ENCODE measurements at regions not wholly inside any gene's neighbourhood (a gene's known extent, or its start where the extent isn't known, plus 50 kb on each side); places are given as distances from the start of the nearest gene placed in this dataset.

DNA sequence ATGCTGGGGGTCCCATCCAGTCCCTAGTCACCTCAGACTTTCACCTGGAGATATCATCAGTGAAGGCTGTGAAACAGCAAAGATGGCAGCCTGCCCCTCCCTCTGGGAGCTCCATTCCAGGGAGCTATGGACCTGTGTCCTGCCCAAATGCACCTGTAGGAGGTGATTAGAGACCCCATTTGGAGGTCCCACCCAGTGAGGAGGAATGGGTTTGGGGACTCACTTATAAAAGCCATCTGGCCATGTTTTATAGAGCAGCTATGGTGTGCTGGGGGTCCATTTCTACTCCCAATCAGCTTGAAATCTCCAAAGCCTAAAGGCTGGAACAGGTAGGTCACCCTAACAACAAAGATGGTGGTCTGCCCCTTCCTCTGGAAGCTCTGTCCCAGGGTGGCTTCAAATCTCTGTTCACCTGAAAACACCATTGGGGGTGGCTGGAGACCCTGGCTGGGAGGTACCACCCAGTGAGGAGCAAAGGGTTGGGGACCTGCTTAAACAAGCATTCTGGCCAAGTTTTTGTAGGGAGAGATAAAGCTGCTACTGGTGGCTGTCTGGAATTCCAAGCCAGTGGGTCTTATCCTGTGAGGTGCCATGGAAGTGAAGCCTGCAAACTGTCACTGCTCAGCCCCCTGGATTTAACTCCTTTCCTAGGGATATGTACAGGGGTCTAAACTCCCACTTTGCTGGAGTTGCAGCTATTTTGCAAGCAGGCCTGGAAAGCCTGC lies 182.3 kb downstream of the RASSF9 start:
- Mint-ChIP-seq H3K27ac (ENCODE audit: unreplicated experiment) (no peak overlapping the region), H3K27me3 (ENCODE audit: low read depth) (no peaks in the 10 kb centered on the region), H3K4me1 (peaks cover 27% of the 10 kb centered on the region), H3K36me3 (ENCODE audit: low read depth) (peaks cover 18% of the 10 kb centered on the region), H3K9me3 (peaks cover 21% of the 10 kb centered on the region), H3K4me3 (no peak overlapping the region)
- no peak for DNase-seq (ENCODE audit: low read depth, low spot score)
- TF ChIP-seq, protein P1, sequence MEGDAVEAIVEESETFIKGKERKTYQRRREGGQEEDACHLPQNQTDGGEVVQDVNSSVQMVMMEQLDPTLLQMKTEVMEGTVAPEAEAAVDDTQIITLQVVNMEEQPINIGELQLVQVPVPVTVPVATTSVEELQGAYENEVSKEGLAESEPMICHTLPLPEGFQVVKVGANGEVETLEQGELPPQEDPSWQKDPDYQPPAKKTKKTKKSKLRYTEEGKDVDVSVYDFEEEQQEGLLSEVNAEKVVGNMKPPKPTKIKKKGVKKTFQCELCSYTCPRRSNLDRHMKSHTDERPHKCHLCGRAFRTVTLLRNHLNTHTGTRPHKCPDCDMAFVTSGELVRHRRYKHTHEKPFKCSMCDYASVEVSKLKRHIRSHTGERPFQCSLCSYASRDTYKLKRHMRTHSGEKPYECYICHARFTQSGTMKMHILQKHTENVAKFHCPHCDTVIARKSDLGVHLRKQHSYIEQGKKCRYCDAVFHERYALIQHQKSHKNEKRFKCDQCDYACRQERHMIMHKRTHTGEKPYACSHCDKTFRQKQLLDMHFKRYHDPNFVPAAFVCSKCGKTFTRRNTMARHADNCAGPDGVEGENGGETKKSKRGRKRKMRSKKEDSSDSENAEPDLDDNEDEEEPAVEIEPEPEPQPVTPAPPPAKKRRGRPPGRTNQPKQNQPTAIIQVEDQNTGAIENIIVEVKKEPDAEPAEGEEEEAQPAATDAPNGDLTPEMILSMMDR (conservative IDR thresholded peaks at IDR 0.05), result no peak

DNA sequence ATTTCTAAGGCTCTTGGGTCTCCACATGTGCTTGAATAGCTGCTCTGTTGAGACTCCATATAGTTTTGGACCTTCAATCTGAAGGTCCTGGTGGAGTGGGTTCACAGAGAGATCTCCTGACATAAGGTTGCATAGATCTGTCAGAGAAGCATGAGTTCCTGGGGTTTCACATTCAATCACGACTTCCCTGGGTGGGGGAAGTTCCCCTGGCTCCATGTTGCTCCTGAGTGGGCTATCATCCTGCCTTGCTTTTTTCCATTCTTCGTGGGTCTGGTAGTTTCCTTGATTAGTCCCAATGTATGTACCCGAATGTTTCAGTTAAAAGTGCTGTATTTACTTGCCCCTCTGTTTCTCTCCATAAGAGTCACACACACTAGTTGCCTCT lies 181.8 kb downstream of the RASSF9 start:
- peaks cover 18% of the 10 kb centered on the region for H3K36me3 Mint-ChIP-seq (ENCODE audit: low read depth)
- no peak overlapping the region for H3K4me3 Mint-ChIP-seq
- H3K27me3 Mint-ChIP-seq (ENCODE audit: low read depth), result no peaks in the 10 kb centered on the region
- H3K9me3 Mint-ChIP-seq, result peaks cover 21% of the 10 kb centered on the region
- no peak for DNase-seq (ENCODE audit: low read depth, low spot score)
- H3K27ac Mint-ChIP-seq (ENCODE audit: unreplicated experiment), result no peak overlapping the region
- H3K4me1 Mint-ChIP-seq, result peaks cover 23% of the 10 kb centered on the region
- TF ChIP-seq, protein P1 (conservative IDR thresholded peaks at IDR 0.05), result no peak

DNA sequence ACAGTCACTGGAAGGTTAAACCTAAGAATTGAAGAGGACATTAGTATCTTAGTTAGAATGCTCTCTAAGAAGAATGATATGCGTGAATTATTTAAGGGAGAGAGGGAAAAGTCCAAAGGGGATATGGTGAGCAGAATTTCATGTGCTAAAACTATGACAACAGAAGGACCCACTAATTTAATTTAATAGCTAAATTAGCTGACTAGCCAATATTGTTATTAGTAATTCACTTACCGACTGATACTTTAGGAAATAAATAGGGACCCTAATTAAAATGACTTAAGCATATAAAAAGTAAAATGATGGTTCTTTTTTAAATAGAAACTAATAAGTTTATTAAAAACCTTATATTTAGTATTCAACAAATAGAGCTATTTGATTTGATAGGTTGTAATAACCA lies 179.6 kb downstream of the RASSF9 start:
- peaks cover 16% of the 10 kb centered on the region for H3K9me3 Mint-ChIP-seq
- no peaks in the 10 kb centered on the region for H3K27me3 Mint-ChIP-seq (ENCODE audit: low read depth)
- H3K4me1 Mint-ChIP-seq, result peaks cover 21% of the 10 kb centered on the region
- peaks cover 13% of the 10 kb centered on the region for H3K36me3 Mint-ChIP-seq (ENCODE audit: low read depth)
- no peak overlapping the region for H3K27ac Mint-ChIP-seq (ENCODE audit: unreplicated experiment)
- no peak for DNase-seq (ENCODE audit: low read depth, low spot score)
- peak overlapping the region; percentile 2 for H3K4me3 Mint-ChIP-seq
- TF ChIP-seq, protein P1 (conservative IDR thresholded peaks at IDR 0.05), result no peak

DNA sequence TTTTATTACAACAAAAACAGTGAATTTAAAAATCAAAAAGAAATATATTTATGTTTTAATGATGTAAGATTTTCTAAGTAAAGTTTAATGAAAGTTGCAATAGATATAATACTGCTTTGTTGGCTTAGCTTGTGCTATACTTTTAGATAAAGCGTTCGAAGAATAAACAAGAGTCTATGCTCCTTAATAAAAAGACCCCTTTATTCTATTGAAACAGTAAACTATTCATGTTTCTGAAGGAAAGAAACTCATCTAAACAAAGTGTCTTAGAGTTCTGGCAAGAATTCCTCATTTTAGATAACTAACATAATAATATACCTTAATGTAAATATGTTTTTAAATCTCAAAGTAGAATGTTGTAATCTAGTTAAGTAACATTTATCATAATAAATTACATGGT lies 179.0 kb downstream of the RASSF9 start:
- H3K4me1 Mint-ChIP-seq, result peaks cover 23% of the 10 kb centered on the region
- DNase-seq (ENCODE audit: low read depth, low spot score), result no peak
- H3K4me3 Mint-ChIP-seq, result no peak overlapping the region
- no peak overlapping the region for H3K27ac Mint-ChIP-seq (ENCODE audit: unreplicated experiment)
- TF ChIP-seq, protein P1 (conservative IDR thresholded peaks at IDR 0.05), result no peak
- peaks cover 13% of the 10 kb centered on the region for H3K36me3 Mint-ChIP-seq (ENCODE audit: low read depth)
- H3K9me3 Mint-ChIP-seq, result peaks cover 14% of the 10 kb centered on the region
- H3K27me3 Mint-ChIP-seq (ENCODE audit: low read depth), result no peaks in the 10 kb centered on the region

DNA sequence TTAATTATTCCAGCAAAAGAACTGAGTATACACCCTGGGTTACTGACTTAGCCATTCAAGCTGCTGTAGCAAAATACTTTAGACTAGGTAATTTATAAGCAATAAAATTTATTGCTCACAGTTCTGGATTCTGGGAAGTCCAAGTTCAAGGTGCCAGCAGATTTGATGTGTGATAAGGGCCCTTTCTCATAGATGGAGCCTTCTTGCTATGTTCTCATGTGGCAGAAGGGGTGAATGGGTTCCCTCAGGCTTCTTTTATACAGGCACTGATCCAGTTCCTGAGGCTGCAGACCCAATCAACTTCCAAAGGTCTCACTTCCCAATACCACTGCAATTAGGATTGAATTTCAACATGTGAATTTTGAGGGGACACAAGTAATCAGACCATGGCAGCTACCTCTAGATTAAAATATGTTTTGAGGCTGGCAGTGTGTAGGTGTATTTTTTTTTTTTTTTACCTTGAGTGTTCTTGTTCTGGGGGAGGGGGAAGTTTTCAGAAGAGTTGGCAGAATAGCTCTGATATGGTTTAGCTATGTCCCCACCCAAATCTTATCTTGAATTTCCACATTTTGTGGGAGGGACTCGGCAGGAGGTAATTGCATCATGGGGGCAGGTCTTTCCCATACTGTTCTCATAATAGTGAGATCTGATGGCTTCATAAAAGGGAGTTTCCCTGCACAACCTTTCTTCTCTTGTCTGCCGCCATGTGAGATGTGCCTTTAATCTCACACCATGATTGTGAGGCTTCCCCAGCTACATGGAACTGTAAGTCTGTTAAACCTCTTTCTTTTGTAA lies 178.2 kb downstream of the RASSF9 start:
- Mint-ChIP-seq H3K27me3 (ENCODE audit: low read depth) (no peaks in the 10 kb centered on the region), H3K9me3 (peaks cover 12% of the 10 kb centered on the region), H3K27ac (ENCODE audit: unreplicated experiment) (no peak overlapping the region), H3K36me3 (ENCODE audit: low read depth) (peaks cover 10% of the 10 kb centered on the region), H3K4me3 (no peak overlapping the region), H3K4me1 (peaks cover 27% of the 10 kb centered on the region)
- TF ChIP-seq, protein P1 (conservative IDR thresholded peaks at IDR 0.05), result no peak
- no peak for DNase-seq (ENCODE audit: low read depth, low spot score)
